HepG2 (cell line): ENCODE measurements at regions not wholly inside any gene's neighbourhood (a gene's known extent, or its start where the extent isn't known, plus 50 kb on each side); places are given as distances from the start of the nearest gene placed in this dataset.

Experiments used
- ATAC-seq: fragments of 200-7000 bp; cut with Tn5 transposase; 3 replicates; pipeline ENCODE4 v1.9.1; 2020; ENCODE audit warnings: mild to moderate bottlenecking, moderate library complexity
- BruUV-seq: library from RNA; stranded (reverse); fragments of 400-500 nt; replicated peaks from 2 replicates; lab custom pipeline; 2021; lab: Mats Ljungman, UMichigan
- CTCF ChIA-PET: fragments of 300-600 bp; formaldehyde crosslinking; extraction: SDS; loops from one replicate; lab custom pipeline; 2021; ENCODE audit warnings: low total read pairs, inconsistent platforms, low intra/inter-chr PET ratio; lab: Yijun Ruan, JAX
- POLR2A ChIA-PET: fragments of 350-600 bp; sonication (Branson Sonifier 250); formaldehyde crosslinking; loops from one replicate; lab custom pipeline; 2020; ENCODE audit warnings: antibody characterized with exemption, inconsistent platforms; lab: Yijun Ruan, JAX
- DNase-seq: peaks from one replicate; pipeline ENCODE4 v3.0.0-alpha.2; 2015; ENCODE audit warnings: low spot score
- FAIRE-seq: peaks from 3 replicates; lab custom pipeline; 2011; peaks lifted over from hg19 to GRCh38; lab: Jason Lieb, UNC
- H2AFZ ChIP-seq: one replicate; pipeline ENCODE4 v1.6.1; 2011; ENCODE audit warnings: low read length, inconsistent platforms
- H3K27ac ChIP-seq: fragments of 300-600 bp; 3 replicates; pipeline ENCODE4 v1.8.0; 2011; ENCODE audit warnings: mixed run types, mild to moderate bottlenecking, mixed read lengths, low read length, inconsistent platforms; ENCODE audit not compliant: insufficient read depth; ENCODE audit errors: extremely low read length
- H3K27me3 ChIP-seq, 2 experiments: fragments of 200-600 bp in 1 of 2; 2 replicates in 1 of 2; 3 replicates in 1 of 2; pipeline versions ENCODE4 v1.6.0 to v1.8.0; 2011; ENCODE audit warnings: low read length in 2 of 2, mild to moderate bottlenecking in 2 of 2, moderate library complexity in 2 of 2, inconsistent platforms in 1 of 2; ENCODE audit not compliant: insufficient read depth in 2 of 2, control insufficient read depth in 1 of 2
- H3K36me3 ChIP-seq, 2 experiments: fragments of 200-600 bp in 1 of 2; replicated peaks in 1 of 2; 2 replicates in 1 of 2; 3 replicates in 1 of 2; pipeline versions ENCODE4 v1.5.1 to v1.8.0; 2011; ENCODE audit warnings: low read length in 2 of 2, inconsistent platforms in 1 of 2; ENCODE audit not compliant: insufficient read depth in 2 of 2, control insufficient read depth in 1 of 2
- H3K4me1 ChIP-seq: 2 replicates; pipeline ENCODE4 v1.5.1; 2012; ENCODE audit warnings: low read length, inconsistent platforms; ENCODE audit not compliant: insufficient read depth
- H3K4me2 ChIP-seq: 2 replicates; pipeline ENCODE4 v1.6.0; 2011; ENCODE audit warnings: low read depth, low read length, inconsistent platforms
- H3K4me3 ChIP-seq, 3 experiments: fragments of 200-600 bp in 1 of 3; sonication (generic), shearing (Covaris generic) in 1 of 3; replicated peaks in 1 of 3; 2 replicates each; pipeline ENCODE4 v1.5.1; 2011 to 2016; ENCODE audit warnings: low read length in 3 of 3, inconsistent platforms in 2 of 3, low read depth in 2 of 3, mild to moderate bottlenecking in 2 of 3, control low read depth in 1 of 3, mixed read lengths in 1 of 3; ENCODE audit not compliant: insufficient read depth in 1 of 3
- H3K79me2 ChIP-seq: one replicate; pipeline ENCODE4 v1.6.1; 2011; ENCODE audit warnings: low read length, inconsistent platforms; ENCODE audit not compliant: insufficient read depth
- H3K9ac ChIP-seq: 2 replicates; pipeline ENCODE4 v1.6.0; 2011; ENCODE audit warnings: mild to moderate bottlenecking, low read depth, low read length, inconsistent platforms; ENCODE audit not compliant: insufficient read depth
- H3K9me3 ChIP-seq: 2 replicates; pipeline ENCODE4 v1.5.1; 2012; ENCODE audit warnings: mild to moderate bottlenecking, low read length
- H4K20me1 ChIP-seq: 2 replicates; pipeline ENCODE4 v1.6.0; 2011; ENCODE audit warnings: inconsistent platforms, mild to moderate bottlenecking, low read length, moderate library complexity; ENCODE audit not compliant: insufficient read depth
- CBFB ChIP-seq: sonication (generic); formaldehyde crosslinking; IDR thresholded peaks from 2 replicates; pipeline ENCODE4 v1.4.0; 2020; ENCODE audit warnings: missing genetic modification reagents
- DNMT3B ChIP-seq: conservative IDR thresholded peaks from 2 replicates; pipeline ENCODE4 v1.6.1; 2016; ENCODE audit warnings: missing biosample characterization, control low read depth
- DR1 ChIP-seq: sonication (generic); formaldehyde crosslinking; IDR thresholded peaks from 2 replicates; pipeline ENCODE4 v1.8.0; 2021; ENCODE audit warnings: mild to moderate bottlenecking, missing genetic modification reagents, inconsistent platforms
- FOXP1 ChIP-seq, 2 experiments: fragments of 450-650 bp in 1 of 2; IDR thresholded peaks; 2 replicates each; pipeline ENCODE4 v1.6.1; 2017 to 2018; ENCODE audit warnings: antibody characterized with exemption in 1 of 2
- PAF1 ChIP-seq: IDR thresholded peaks from 2 replicates; pipeline ENCODE4 v1.6.1; 2016; ENCODE audit warnings: missing genetic modification reagents, missing compliant biosample characterization
- SAFB2 ChIP-seq: sonication (generic); formaldehyde crosslinking; IDR thresholded peaks from 2 replicates; pipeline ENCODE4 v1.5.1; 2020; ENCODE audit warnings: missing genetic modification reagents, low read depth, mild to moderate bottlenecking, borderline replicate concordance
- THAP9 ChIP-seq: sonication (generic); formaldehyde crosslinking; IDR thresholded peaks from 2 replicates; pipeline ENCODE4; 2020; ENCODE audit warnings: missing genetic modification reagents, mild to moderate bottlenecking, borderline replicate concordance
- ZBTB3 ChIP-seq: sonication (generic); formaldehyde crosslinking; IDR thresholded peaks from 2 replicates; pipeline ENCODE4 v1.4.0; 2020; ENCODE audit warnings: low read depth, mild to moderate bottlenecking, moderate library complexity, missing genetic modification reagents, borderline replicate concordance
- ZBTB44 ChIP-seq: sonication (generic); formaldehyde crosslinking; IDR thresholded peaks from 2 replicates; pipeline ENCODE4 v1.4.0; 2020; ENCODE audit warnings: missing genetic modification reagents
- ZGPAT ChIP-seq: IDR thresholded peaks from 2 replicates; pipeline ENCODE4 v1.6.1; 2016; ENCODE audit warnings: mild to moderate bottlenecking
- ZNF138 ChIP-seq: sonication (generic); formaldehyde crosslinking; IDR thresholded peaks from 2 replicates; pipeline ENCODE4 v1.5.0; 2020; ENCODE audit warnings: mild to moderate bottlenecking, low read depth, missing genetic modification reagents
- ZNF549 ChIP-seq: sonication (generic); formaldehyde crosslinking; IDR thresholded peaks from 2 replicates; pipeline ENCODE4 v1.5.0; 2020; ENCODE audit warnings: missing genetic modification reagents
- ZNF557 ChIP-seq: sonication (generic); formaldehyde crosslinking; IDR thresholded peaks from 2 replicates; pipeline ENCODE4 v1.4.0; 2020; ENCODE audit warnings: missing genetic modification reagents
- ZNF746 ChIP-seq: sonication (generic); formaldehyde crosslinking; IDR thresholded peaks from 2 replicates; pipeline ENCODE4 v1.8.0; 2022; ENCODE audit warnings: mild to moderate bottlenecking, missing genetic modification reagents
- WGBS: methylation state at CpG from one replicate; pipeline ENCODE4 v1.1.6; 2017; ENCODE audit warnings: low lambda C conversion rate; 5-methylcytosine and 5-hydroxymethylcytosine counted together
- in situ Hi-C: cut with HindIII; loops from 2 replicates; pipeline ENCODE4 v1.10.0; 2017; ENCODE audit warnings: low pct_unique_long_range_greater_than_20kb; ENCODE audit not compliant: extremely low pct_ligation_motif_present
- intact Hi-C: fragments of 100-400 bp; cut with micrococcal nuclease; formaldehyde crosslinking; loops from one replicate; pipeline ENCODE4 v1.10.0; 2022; ENCODE audit not compliant: unreplicated experiment
- TF ChIP-seq, protein P1 (sequence below): IDR thresholded peaks from 2 replicates; pipeline ENCODE4 v1.6.1; 2016
- TF ChIP-seq, protein P2 (sequence below): sonication (generic); formaldehyde crosslinking; IDR thresholded peaks from 2 replicates; pipeline ENCODE4 v1.5.0; 2020; ENCODE audit warnings: mild to moderate bottlenecking, low read depth, missing genetic modification reagents, borderline replicate concordance

- TF ChIP-seq, protein P1, sequence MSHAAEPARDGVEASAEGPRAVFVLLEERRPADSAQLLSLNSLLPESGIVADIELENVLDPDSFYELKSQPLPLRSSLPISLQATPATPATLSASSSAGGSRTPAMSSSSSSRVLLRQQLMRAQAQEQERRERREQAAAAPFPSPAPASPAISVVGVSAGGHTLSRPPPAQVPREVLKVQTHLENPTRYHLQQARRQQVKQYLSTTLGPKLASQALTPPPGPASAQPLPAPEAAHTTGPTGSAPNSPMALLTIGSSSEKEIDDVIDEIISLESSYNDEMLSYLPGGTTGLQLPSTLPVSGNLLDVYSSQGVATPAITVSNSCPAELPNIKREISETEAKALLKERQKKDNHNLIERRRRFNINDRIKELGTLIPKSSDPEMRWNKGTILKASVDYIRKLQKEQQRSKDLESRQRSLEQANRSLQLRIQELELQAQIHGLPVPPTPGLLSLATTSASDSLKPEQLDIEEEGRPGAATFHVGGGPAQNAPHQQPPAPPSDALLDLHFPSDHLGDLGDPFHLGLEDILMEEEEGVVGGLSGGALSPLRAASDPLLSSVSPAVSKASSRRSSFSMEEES = no peak
- no peak for TF ChIP-seq CBFB (CRISPR knock-in tag)
- no peak for TF ChIP-seq PAF1 (CRISPR knock-in tag)
- TF ChIP-seq ZBTB3 = no peak
- TF ChIP-seq ZGPAT (CRISPR knock-in tag) = no peak
These were observed 398.8 kb upstream of the FAT3 start (continued) for GRCh38 chr11:91825777-91826176.

- Histone ChIP-seq H3K9me3 (no peaks in the 10 kb centered on the region), H3K36me3 (no peaks in the 10 kb centered on the region), H3K27me3 (no peaks in the 10 kb centered on the region; a peak in 1 of 5 replicates), H3K4me3 (no peak overlapping the region), H4K20me1 (no peaks in the 10 kb centered on the region), H3K27ac (no peak overlapping the region), H3K4me2 (no peak overlapping the region), H2AFZ (no peak overlapping the region), H3K9ac (no peak overlapping the region), H3K4me1 (no peaks in the 10 kb centered on the region), H3K79me2 (no peaks in the 10 kb centered on the region)
- ATAC-seq (no peak), FAIRE-seq (no peak), DNase-seq (no peak)
- WGBS = 8% methylated on average over 1 of the region's 1 CpG
- in situ Hi-C loops (no loop called here), intact Hi-C loops (no loop called here)
- ChIA-PET POLR2A (no interaction called here), CTCF (no interaction called here)
- BruUV-seq = no TSS peak
- no peak for TF ChIP-seq ZNF138 (CRISPR knock-in tag)
- TF ChIP-seq THAP9 = no peak
- TF ChIP-seq ZNF549 (CRISPR knock-in tag) = no peak
- no peak for TF ChIP-seq ZBTB44 (CRISPR knock-in tag)
- no peak for TF ChIP-seq FOXP1 (IDR thresholded peaks at IDR 0.05)
- TF ChIP-seq FOXP1 (CRISPR knock-in tag; IDR thresholded peaks at IDR 0.05) = no peak
- TF ChIP-seq ZNF557 = no peak
- TF ChIP-seq ZNF746 (CRISPR knock-in tag) = no peak
- TF ChIP-seq SAFB2 (CRISPR knock-in tag) = no peak
- TF ChIP-seq DNMT3B (CRISPR knock-in tag) = no peak
- TF ChIP-seq, protein P2, sequence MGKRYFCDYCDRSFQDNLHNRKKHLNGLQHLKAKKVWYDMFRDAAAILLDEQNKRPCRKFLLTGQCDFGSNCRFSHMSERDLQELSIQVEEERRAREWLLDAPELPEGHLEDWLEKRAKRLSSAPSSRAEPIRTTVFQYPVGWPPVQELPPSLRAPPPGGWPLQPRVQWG (CRISPR knock-in tag) = no peak
- TF ChIP-seq DR1 (CRISPR knock-in tag) = no peak
These were observed 401.3 kb upstream of the FAT3 start for GRCh38 chr11:91823252-91823830.
